Gastrocnemius medialis (tissue), 4 donors: ENCODE measurements at regions not wholly inside any gene's neighbourhood (a gene's known extent, or its start where the extent isn't known, plus 50 kb on each side); places are given as distances from the start of the nearest gene placed in this dataset.

Experiments used
- ATAC-seq, 2 donors: fragments of 150-250 bp; one replicate each; pipeline ENCODE4 v1.9.1; 2016
- DNase-seq, 2 donors: peaks; one replicate each; pipeline ENCODE4 v3.0.0-alpha.2; 2019
- H3K27ac ChIP-seq, 4 donors: fragments of 200-600 bp; sonication (generic); 1 replicate in 1 of 4; 2 replicates in 3 of 4; pipeline ENCODE4 v1.5.1; 2016 to 2018; ENCODE audit warnings: mild to moderate bottlenecking in 2 of 4, moderate library complexity in 1 of 4
- H3K27me3 ChIP-seq, 3 donors: fragments of 200-600 bp; sonication (generic) in 2 of 3; 1 replicate in 1 of 3; 2 replicates in 2 of 3; pipeline versions ENCODE4 v1.5.1 to v1.6.0; 2016 to 2019; ENCODE audit warnings: mild to moderate bottlenecking in 1 of 3, moderate library complexity in 1 of 3
- H3K36me3 ChIP-seq, 2 donors: fragments of 200-600 bp; sonication (generic) in 1 of 2; one replicate each; pipeline ENCODE4 v1.5.1; 2017 to 2018
- H3K4me1 ChIP-seq, 2 donors: fragments of 200-600 bp; sonication (generic) in 1 of 2; one replicate each; pipeline ENCODE4 v1.5.1; 2016 to 2017; ENCODE audit warnings: mild to moderate bottlenecking in 2 of 2
- H3K4me3 ChIP-seq, 4 donors: fragments of 200-600 bp; sonication (generic) in 3 of 4; 1 replicate in 1 of 4; 2 replicates in 3 of 4; pipeline ENCODE4 v1.5.1; 2016 to 2019; ENCODE audit warnings: mild to moderate bottlenecking in 2 of 4
- H3K9me3 ChIP-seq, 3 donors: fragments of 200-600 bp; sonication (generic) in 2 of 3; 1 replicate in 1 of 3; 2 replicates in 2 of 3; pipeline ENCODE4 v1.5.1; 2016 to 2019
- CTCF ChIP-seq, 5 experiments: fragments of 450-650 bp in 3 of 5; fragments of 200-600 bp in 2 of 5; sonication (generic) in 2 of 5; IDR thresholded peaks in 4 of 5; conservative IDR thresholded peaks in 1 of 5; 1 replicate in 4 of 5; 2 replicates in 1 of 5; pipeline ENCODE4 v1.5.1; 2016 to 2019; ENCODE audit warnings: antibody characterized with exemption in 5 of 5, mild to moderate bottlenecking in 3 of 5, moderate library complexity in 3 of 5
- POLR2A ChIP-seq, 2 donors: fragments of 450-650 bp; IDR thresholded peaks; one replicate each; pipeline ENCODE4 v1.6.1; 2017; ENCODE audit warnings: antibody characterized with exemption in 2 of 2, mild to moderate bottlenecking in 2 of 2, moderate library complexity in 2 of 2
- in situ Hi-C, 4 donors: fragments of 200-750 bp; cut with MboI; loops; one replicate each; pipeline versions ENCODE4 v1.15.0 to v1.8.0; 2017; ENCODE audit warnings: low sequenced_read_pairs in 4 of 4
- intact Hi-C: fragments of 100-400 bp; cut with DNase I; formaldehyde crosslinking; loops from one replicate; pipeline ENCODE4 v1.15.1; 2023; ENCODE audit warnings: low total_unique reads

GRCh38 chr17:71363661-71364060 lies 757.2 kb upstream of the SOX9 start:
- intact Hi-C loops: no loop called here
- Histone ChIP-seq H3K9me3 (no peaks in the 10 kb centered on the region), H3K4me1 (no peaks in the 10 kb centered on the region), H3K4me3 (no peak overlapping the region), H3K27me3 (no peaks in the 10 kb centered on the region), H3K27ac (no peak overlapping the region), H3K36me3 (no peaks in the 10 kb centered on the region)
- in situ Hi-C loops: no loop called here
- ATAC-seq: no peak
- TF ChIP-seq POLR2A (IDR thresholded peaks at IDR 0.05) (no peak), CTCF (IDR thresholded peaks at IDR 0.05 in 4 of 5, conservative IDR thresholded peaks at IDR 0.05 in 1 of 5) (no peak)
- DNase-seq: no peak

DNA sequence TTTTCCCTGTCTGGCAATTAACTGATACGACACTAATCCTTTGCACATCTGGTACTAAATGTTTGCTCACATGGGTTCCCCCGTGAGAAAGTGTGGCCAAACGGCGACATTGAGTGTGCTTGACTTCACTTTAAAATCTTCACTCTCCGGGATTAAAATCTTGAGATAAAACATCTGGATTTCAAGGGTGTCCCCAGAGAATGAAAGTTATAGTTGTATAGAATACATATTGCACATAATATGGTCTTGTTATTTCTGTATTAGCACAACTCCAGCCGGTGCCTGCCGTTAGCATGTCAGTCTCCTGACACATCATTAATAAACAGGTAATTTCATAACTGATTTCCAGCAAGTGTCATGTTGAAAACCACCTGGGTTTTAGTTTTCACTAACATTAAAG lies 749.0 kb upstream of the SOX9 start:
- DNase-seq (no peak), ATAC-seq (no peak)
- Histone ChIP-seq H3K4me1 (no peaks in the 10 kb centered on the region), H3K4me3 (no peak overlapping the region), H3K9me3 (no peaks in the 10 kb centered on the region), H3K27ac (no peak overlapping the region), H3K27me3 (no peaks in the 10 kb centered on the region), H3K36me3 (no peaks in the 10 kb centered on the region)
- TF ChIP-seq POLR2A (IDR thresholded peaks at IDR 0.05): no peak
- TF ChIP-seq CTCF (IDR thresholded peaks at IDR 0.05 in 4 of 5, conservative IDR thresholded peaks at IDR 0.05 in 1 of 5): no peak
- intact Hi-C loops (no loop called here), in situ Hi-C loops (loop anchor here in 1 of 4 donors (10.0 kb wide), 1 partner anchor 47 kb away; no protein-coding TSS in a partner anchor)

- Histone ChIP-seq H3K36me3 (no peaks in the 10 kb centered on the region), H3K4me1 (no peaks in the 10 kb centered on the region), H3K27ac (no peak overlapping the region), H3K9me3 (no peaks in the 10 kb centered on the region), H3K4me3 (no peak overlapping the region), H3K27me3 (no peaks in the 10 kb centered on the region)
- DNase-seq: no peak
- in situ Hi-C loops (loop anchor here in 1 of 4 donors (10.0 kb wide), 1 partner anchor 51 kb away; no protein-coding TSS in a partner anchor), intact Hi-C loops (no loop called here)
- no peak for TF ChIP-seq POLR2A (IDR thresholded peaks at IDR 0.05)
- no peak for TF ChIP-seq CTCF (IDR thresholded peaks at IDR 0.05 in 4 of 5, conservative IDR thresholded peaks at IDR 0.05 in 1 of 5)
- ATAC-seq: no peak
Observed at GRCh38 chr17:71375948-71376347, 744.9 kb upstream of the SOX9 start.

GRCh38 chr17:71376933-71377332 lies 743.9 kb upstream of the SOX9 start:
- in situ Hi-C loops: loop anchor here in 1 of 4 donors (10.0 kb wide), 1 partner anchor 52 kb away; no protein-coding TSS in a partner anchor
- Histone ChIP-seq H3K27ac (no peak overlapping the region), H3K9me3 (no peaks in the 10 kb centered on the region), H3K4me3 (no peak overlapping the region), H3K36me3 (no peaks in the 10 kb centered on the region), H3K4me1 (no peaks in the 10 kb centered on the region), H3K27me3 (no peaks in the 10 kb centered on the region)
- TF ChIP-seq POLR2A (IDR thresholded peaks at IDR 0.05): no peak
- no peak for TF ChIP-seq CTCF (IDR thresholded peaks at IDR 0.05 in 4 of 5, conservative IDR thresholded peaks at IDR 0.05 in 1 of 5)
- no peak for ATAC-seq
- no peak for DNase-seq
- intact Hi-C loops: no loop called here

DNA sequence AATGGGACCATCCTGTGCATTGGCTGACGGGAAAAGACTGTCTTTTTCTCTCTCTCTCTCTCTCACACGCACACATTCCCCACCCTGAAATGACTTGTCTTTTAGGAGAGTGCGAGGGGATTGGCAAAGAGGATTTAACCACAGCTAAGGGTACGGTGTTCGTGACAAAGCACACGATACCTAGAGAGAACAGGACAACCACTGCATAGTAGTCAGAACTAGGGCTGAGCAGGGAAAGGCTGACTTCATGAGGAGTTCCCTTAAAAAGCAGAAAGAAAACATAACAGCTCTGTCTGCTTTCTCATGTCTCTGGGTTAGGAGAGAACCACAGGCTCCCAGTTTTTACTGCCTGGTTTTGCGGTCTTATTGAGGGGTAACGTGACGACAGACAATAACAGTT lies 742.8 kb upstream of the SOX9 start:
- TF ChIP-seq POLR2A (IDR thresholded peaks at IDR 0.05): no peak
- no peak for TF ChIP-seq CTCF (IDR thresholded peaks at IDR 0.05 in 4 of 5, conservative IDR thresholded peaks at IDR 0.05 in 1 of 5)

More for the DNA sequence above, 742.8 kb upstream of the SOX9 start:
- in situ Hi-C loops (loop anchor here in 1 of 4 donors (10.0 kb wide), 1 partner anchor 53 kb away; no protein-coding TSS in a partner anchor), intact Hi-C loops (no loop called here)
- ATAC-seq: no peak
- no peak for DNase-seq
- no peaks in the 10 kb centered on the region for H3K4me1 ChIP-seq
- no peak overlapping the region for H3K27ac ChIP-seq
- H3K36me3 ChIP-seq: no peaks in the 10 kb centered on the region
- no peaks in the 10 kb centered on the region for H3K9me3 ChIP-seq
- no peak overlapping the region for H3K4me3 ChIP-seq
- H3K27me3 ChIP-seq: no peaks in the 10 kb centered on the region
